Calu3 (cell line): ENCODE measurements at regions not wholly inside any gene's neighbourhood (a gene's known extent, or its start where the extent isn't known, plus 50 kb on each side); places are given as distances from the start of the nearest gene placed in this dataset.
A peak's percentile ranks its signal among the peaks of the same experiment; 100 is the strongest.

Experiments
- BruUV-seq: library from RNA; stranded (reverse); fragments of 400-500 nt; replicated peaks from 2 replicates; lab custom pipeline; 2021; lab: Mats Ljungman, UMichigan
- CTCF ChIA-PET: fragments of 300-600 bp; sonication (Branson Sonifier 250); formaldehyde crosslinking; loops from one replicate; lab custom pipeline; 2022; ENCODE audit warnings: antibody characterized with exemption; lab: Charles Lee
- DNase-seq: peaks from one replicate; pipeline ENCODE4 v3.0.0; 2022
- H3K27ac Mint-ChIP-seq: one replicate; pipeline ENCODE4 v1.8.0; 2022; ENCODE audit warnings: mixed read lengths; ENCODE audit not compliant: unreplicated experiment
- H3K27me3 Mint-ChIP-seq: one replicate; pipeline ENCODE4 v1.8.0; 2022; ENCODE audit warnings: mixed read lengths; ENCODE audit not compliant: unreplicated experiment
- H3K36me3 Mint-ChIP-seq: one replicate; pipeline ENCODE4 v1.8.0; 2022; ENCODE audit warnings: mild to moderate bottlenecking, moderate library complexity, mixed read lengths; ENCODE audit not compliant: insufficient read depth, unreplicated experiment
- H3K4me1 Mint-ChIP-seq: one replicate; pipeline ENCODE4 v1.8.0; 2022; ENCODE audit warnings: mild to moderate bottlenecking, low read depth, mixed read lengths; ENCODE audit not compliant: unreplicated experiment
- H3K4me3 Mint-ChIP-seq: one replicate; pipeline ENCODE4 v1.8.0; 2022; ENCODE audit warnings: mild to moderate bottlenecking, low read depth, moderate library complexity, mixed read lengths; ENCODE audit not compliant: unreplicated experiment
- H3K9me3 Mint-ChIP-seq: one replicate; pipeline ENCODE4 v1.8.0; 2022; ENCODE audit warnings: low read depth, mixed read lengths; ENCODE audit not compliant: unreplicated experiment
- CTCF ChIP-seq: fragments of 200-600 bp; IDR thresholded peaks from one replicate; pipeline ENCODE4 v1.8.0; 2022; ENCODE audit warnings: antibody characterized with exemption; ENCODE audit not compliant: unreplicated experiment
- intact Hi-C: fragments of 100-400 bp; cut with micrococcal nuclease; formaldehyde crosslinking; loops from one replicate; pipeline ENCODE4 v1.10.0; 2022; ENCODE audit not compliant: unreplicated experiment

- TF ChIP-seq CTCF, result no peak
- CTCF ChIA-PET, result interaction anchor here (0.7 kb wide), 1 partner anchor 346 kb away, joined by 6 read pairs; no protein-coding TSS in a partner anchor
- peaks cover 94% of the 10 kb centered on the region for H3K27me3 Mint-ChIP-seq
- BruUV-seq, result no TSS peak
- no peak overlapping the region for H3K4me3 Mint-ChIP-seq
- intact Hi-C loops, result no loop called here
- no peak overlapping the region for H3K27ac Mint-ChIP-seq
- DNase-seq, result no peak
- no peaks in the 10 kb centered on the region for H3K36me3 Mint-ChIP-seq
- H3K4me1 Mint-ChIP-seq, result no peaks in the 10 kb centered on the region
- no peaks in the 10 kb centered on the region for H3K9me3 Mint-ChIP-seq
These were observed 73.9 kb downstream of the KLHDC7A start for GRCh38 chr1:18554597-18554996.

GRCh38 chr1:18555036-18555435 lies 74.3 kb downstream of the KLHDC7A start:
- H3K36me3 Mint-ChIP-seq, result no peaks in the 10 kb centered on the region
- no TSS peak for BruUV-seq
- no peak overlapping the region for H3K27ac Mint-ChIP-seq
- peaks cover 94% of the 10 kb centered on the region for H3K27me3 Mint-ChIP-seq
- no peaks in the 10 kb centered on the region for H3K4me1 Mint-ChIP-seq
- no peak for DNase-seq
- no peak overlapping the region for H3K4me3 Mint-ChIP-seq
- CTCF ChIA-PET, result interaction anchor here (0.7 kb wide), 1 partner anchor 346 kb away, joined by 6 read pairs; no protein-coding TSS in a partner anchor
- no peak for TF ChIP-seq CTCF
- no peaks in the 10 kb centered on the region for H3K9me3 Mint-ChIP-seq
- intact Hi-C loops, result no loop called here

GRCh38 chr1:18556364-18556763 lies 74.3 kb upstream of the PAX7 start:
- intact Hi-C loops, result no loop called here
- H3K4me1 Mint-ChIP-seq, result no peaks in the 10 kb centered on the region
- H3K27me3 Mint-ChIP-seq, result peaks cover 95% of the 10 kb centered on the region
- no peaks in the 10 kb centered on the region for H3K36me3 Mint-ChIP-seq
- no peak overlapping the region for H3K27ac Mint-ChIP-seq
- no peak overlapping the region for H3K4me3 Mint-ChIP-seq
- H3K9me3 Mint-ChIP-seq, result no peaks in the 10 kb centered on the region
- no TSS peak for BruUV-seq
- DNase-seq, result peak; percentile 16
- TF ChIP-seq CTCF, result peak; percentile 33
- CTCF ChIA-PET, result interaction anchor here (0.6 to 1.0 kb wide), 5 partner anchors 17 to 254 kb away, joined by 3 to 8 read pairs (median 4); no protein-coding TSS in a partner anchor

- intact Hi-C loops, result no loop called here
- peak; percentile 2 for DNase-seq
- no TSS peak for BruUV-seq
- no peak overlapping the region for H3K27ac Mint-ChIP-seq
- TF ChIP-seq CTCF, result no peak
- H3K4me1 Mint-ChIP-seq, result no peaks in the 10 kb centered on the region
- CTCF ChIA-PET, result interaction anchor here (0.7 kb wide), 1 partner anchor 20 kb away, joined by 3 read pairs; no protein-coding TSS in a partner anchor
- peaks cover 96% of the 10 kb centered on the region for H3K27me3 Mint-ChIP-seq
- no peak overlapping the region for H3K4me3 Mint-ChIP-seq
- H3K36me3 Mint-ChIP-seq, result no peaks in the 10 kb centered on the region
- H3K9me3 Mint-ChIP-seq, result no peaks in the 10 kb centered on the region
These were observed 72.8 kb upstream of the PAX7 start for GRCh38 chr1:18557621-18558465.
